Calu3 (cell line): ENCODE measurements at regions not wholly inside any gene's neighbourhood (a gene's known extent, or its start where the extent isn't known, plus 50 kb on each side); places are given as distances from the start of the nearest gene placed in this dataset.

Experiments
- BruUV-seq: library from RNA; stranded (reverse); fragments of 400-500 nt; replicated peaks from 2 replicates; lab custom pipeline; 2021; lab: Mats Ljungman, UMichigan
- CTCF ChIA-PET: fragments of 300-600 bp; sonication (Branson Sonifier 250); formaldehyde crosslinking; loops from one replicate; lab custom pipeline; 2022; ENCODE audit warnings: antibody characterized with exemption; lab: Charles Lee
- DNase-seq: peaks from one replicate; pipeline ENCODE4 v3.0.0; 2022
- H3K27ac Mint-ChIP-seq: one replicate; pipeline ENCODE4 v1.8.0; 2022; ENCODE audit warnings: mixed read lengths; ENCODE audit not compliant: unreplicated experiment
- H3K27me3 Mint-ChIP-seq: one replicate; pipeline ENCODE4 v1.8.0; 2022; ENCODE audit warnings: mixed read lengths; ENCODE audit not compliant: unreplicated experiment
- H3K36me3 Mint-ChIP-seq: one replicate; pipeline ENCODE4 v1.8.0; 2022; ENCODE audit warnings: mild to moderate bottlenecking, moderate library complexity, mixed read lengths; ENCODE audit not compliant: insufficient read depth, unreplicated experiment
- H3K4me1 Mint-ChIP-seq: one replicate; pipeline ENCODE4 v1.8.0; 2022; ENCODE audit warnings: mild to moderate bottlenecking, low read depth, mixed read lengths; ENCODE audit not compliant: unreplicated experiment
- H3K4me3 Mint-ChIP-seq: one replicate; pipeline ENCODE4 v1.8.0; 2022; ENCODE audit warnings: mild to moderate bottlenecking, low read depth, moderate library complexity, mixed read lengths; ENCODE audit not compliant: unreplicated experiment
- H3K9me3 Mint-ChIP-seq: one replicate; pipeline ENCODE4 v1.8.0; 2022; ENCODE audit warnings: low read depth, mixed read lengths; ENCODE audit not compliant: unreplicated experiment
- CTCF ChIP-seq: fragments of 200-600 bp; IDR thresholded peaks from one replicate; pipeline ENCODE4 v1.8.0; 2022; ENCODE audit warnings: antibody characterized with exemption; ENCODE audit not compliant: unreplicated experiment
- intact Hi-C: fragments of 100-400 bp; cut with micrococcal nuclease; formaldehyde crosslinking; loops from one replicate; pipeline ENCODE4 v1.10.0; 2022; ENCODE audit not compliant: unreplicated experiment

GRCh38 chr14:66140963-66141362 lies 345.2 kb upstream of the CCDC196 start:
- peaks cover 34% of the 10 kb centered on the region for H3K27me3 Mint-ChIP-seq
- TF ChIP-seq CTCF, result no peak
- H3K27ac Mint-ChIP-seq, result no peak overlapping the region
- H3K4me1 Mint-ChIP-seq, result no peaks in the 10 kb centered on the region
- peaks cover 2% of the 10 kb centered on the region for H3K9me3 Mint-ChIP-seq
- CTCF ChIA-PET, result interaction anchor here (0.5 kb wide), 1 partner anchor 19 kb away, joined by 3 read pairs; no protein-coding TSS in a partner anchor
- BruUV-seq, result no TSS peak
- H3K36me3 Mint-ChIP-seq, result no peaks in the 10 kb centered on the region
- intact Hi-C loops, result no loop called here
- no peak overlapping the region for H3K4me3 Mint-ChIP-seq
- DNase-seq, result no peak

- DNase-seq, result no peak
- H3K27me3 Mint-ChIP-seq, result peaks cover 42% of the 10 kb centered on the region
- no TSS peak for BruUV-seq
- H3K4me3 Mint-ChIP-seq, result no peak overlapping the region
- intact Hi-C loops, result no loop called here
- no peak overlapping the region for H3K27ac Mint-ChIP-seq
- CTCF ChIA-PET, result no interaction called here
- TF ChIP-seq CTCF, result no peak
- peaks cover 2% of the 10 kb centered on the region for H3K9me3 Mint-ChIP-seq
- H3K36me3 Mint-ChIP-seq, result no peaks in the 10 kb centered on the region
- no peaks in the 10 kb centered on the region for H3K4me1 Mint-ChIP-seq
These were observed 344.4 kb upstream of the CCDC196 start for GRCh38 chr14:66141733-66142132.

- no peak for DNase-seq
- intact Hi-C loops, result no loop called here
- H3K4me1 Mint-ChIP-seq, result no peaks in the 10 kb centered on the region
- no TSS peak for BruUV-seq
- no peaks in the 10 kb centered on the region for H3K36me3 Mint-ChIP-seq
- H3K27me3 Mint-ChIP-seq, result peaks cover 47% of the 10 kb centered on the region
- no peak for TF ChIP-seq CTCF
- CTCF ChIA-PET, result no interaction called here
- peaks cover 2% of the 10 kb centered on the region for H3K9me3 Mint-ChIP-seq
- no peak overlapping the region for H3K4me3 Mint-ChIP-seq
- H3K27ac Mint-ChIP-seq, result no peak overlapping the region
These were observed 342.6 kb upstream of the CCDC196 start for GRCh38 chr14:66143387-66144112.

- DNase-seq, result no peak
- intact Hi-C loops, result no loop called here
- Mint-ChIP-seq H3K9me3 (no peaks in the 10 kb centered on the region), H3K4me1 (no peaks in the 10 kb centered on the region), H3K27ac (no peak overlapping the region), H3K27me3 (peaks cover 25% of the 10 kb centered on the region), H3K36me3 (no peaks in the 10 kb centered on the region), H3K4me3 (no peak overlapping the region)
- no TSS peak for BruUV-seq
- CTCF ChIA-PET, result interaction anchor here (0.6 kb wide), 1 partner anchor 250 kb away, joined by 3 read pairs; no protein-coding TSS in a partner anchor
- no peak for TF ChIP-seq CTCF
These were observed 333.9 kb upstream of the CCDC196 start for GRCh38 chr14:66152302-66152701.
